ENCODE measurements at regions not wholly inside any gene's neighbourhood (a gene's known extent, or its start where the extent isn't known, plus 50 kb on each side); places are given as distances from the start of the nearest gene placed in this dataset.

- TF ChIP-seq CTCF (conservative IDR thresholded peaks at IDR 0.05; ENCODE audit: low read length), result no peak
- peak overlapping the region; percentile 36 for H3K4me3 ChIP-seq (ENCODE audit: low read length)
- DNase-seq (ENCODE audit: low read depth), result peak; percentile 92
Observed at GRCh38 chr9:107732781-107733522, 243.4 kb upstream of the KLF4 start.

GRCh38 chr9:107731115-107731762 lies 241.7 kb upstream of the KLF4 start:
- no peak for TF ChIP-seq CTCF (conservative IDR thresholded peaks at IDR 0.05; ENCODE audit: low read length)
- H3K4me3 ChIP-seq (ENCODE audit: low read length), result no peak overlapping the region
- DNase-seq (ENCODE audit: low read depth), result no peak

- TF ChIP-seq CTCF (conservative IDR thresholded peaks at IDR 0.05; ENCODE audit: low read length), result no peak
- H3K4me3 ChIP-seq (ENCODE audit: low read length), result no peak overlapping the region
- DNase-seq (ENCODE audit: low read depth), result no peak
Observed at GRCh38 chr9:107730666-107731065, 241.1 kb upstream of the KLF4 start.

GRCh38 chr9:107727086-107727780 lies 237.7 kb upstream of the KLF4 start:
- TF ChIP-seq CTCF (conservative IDR thresholded peaks at IDR 0.05; ENCODE audit: low read length), result no peak
- H3K4me3 ChIP-seq (ENCODE audit: low read length), result no peak overlapping the region
- peak; percentile 36 for DNase-seq (ENCODE audit: low read depth)

GRCh38 chr9:107723015-107723414 lies 233.4 kb upstream of the KLF4 start:
- H3K4me3 ChIP-seq (ENCODE audit: low read length), result no peak overlapping the region
- no peak for TF ChIP-seq CTCF (conservative IDR thresholded peaks at IDR 0.05; ENCODE audit: low read length)
- DNase-seq (ENCODE audit: low read depth), result no peak

- TF ChIP-seq CTCF (conservative IDR thresholded peaks at IDR 0.05; ENCODE audit: low read length), result no peak
- no peak for DNase-seq (ENCODE audit: low read depth)
- H3K4me3 ChIP-seq (ENCODE audit: low read length), result no peak overlapping the region
Observed at GRCh38 chr9:107721705-107722245, 232.2 kb upstream of the KLF4 start.

Measured in AG10803 (cell line).